Glomerular visceral epithelial cell (primary cell): ENCODE measurements at regions not wholly inside any gene's neighbourhood (a gene's known extent, or its start where the extent isn't known, plus 50 kb on each side); places are given as distances from the start of the nearest gene placed in this dataset.

Experiments
- DNase-seq: peaks from one replicate; pipeline ENCODE4 v3.0.0-alpha.2; 2016; ENCODE audit errors: extremely low spot score

DNA sequence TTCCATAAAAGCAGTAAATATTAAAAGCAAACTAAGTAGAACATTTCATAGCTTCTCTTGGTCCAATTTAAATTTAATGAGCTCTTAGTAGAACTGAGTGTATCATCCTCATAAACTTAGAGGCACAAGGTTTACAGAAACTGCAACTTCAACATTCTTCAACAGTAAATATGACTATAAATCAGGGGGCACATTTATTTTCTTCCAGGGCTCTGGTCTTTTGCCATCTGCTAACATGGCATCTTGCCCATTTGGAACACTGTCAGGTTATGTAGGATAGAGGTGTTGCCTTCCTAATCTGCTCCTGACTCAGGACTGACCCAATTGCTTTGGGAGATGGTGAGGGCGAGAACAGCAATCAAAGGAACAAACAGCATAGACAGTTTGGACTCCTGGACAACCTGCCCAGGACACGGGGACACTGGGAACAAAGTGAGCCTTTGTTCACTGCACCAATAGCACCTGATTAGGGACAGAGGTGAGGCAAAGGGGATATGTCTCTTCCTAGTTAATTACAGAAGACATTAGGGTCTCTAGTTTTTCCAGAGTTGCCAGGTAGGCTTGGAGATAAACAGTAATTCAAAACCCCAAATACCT lies 610.2 kb upstream of the ROBO2 start:
- no peak for DNase-seq

DNA sequence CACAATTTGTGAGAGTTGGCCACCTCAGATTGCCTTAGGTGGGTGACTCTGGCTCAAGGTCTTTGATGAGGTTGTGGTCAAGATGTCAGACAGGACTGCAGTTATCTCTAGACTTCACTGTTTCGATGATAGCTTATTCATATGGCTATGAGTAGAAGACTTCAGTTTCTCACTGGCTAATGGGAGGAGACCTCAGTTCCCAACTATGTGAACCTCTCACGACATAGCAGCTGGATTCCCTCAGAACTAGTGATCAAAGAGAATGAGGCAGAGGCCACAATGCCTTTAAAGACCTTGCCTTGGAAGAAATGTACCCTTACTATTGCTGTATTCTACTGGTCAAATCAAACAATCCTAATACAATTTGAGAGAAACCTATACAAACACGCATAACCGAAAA lies 607.5 kb upstream of the ROBO2 start:
- DNase-seq, result no peak

DNA sequence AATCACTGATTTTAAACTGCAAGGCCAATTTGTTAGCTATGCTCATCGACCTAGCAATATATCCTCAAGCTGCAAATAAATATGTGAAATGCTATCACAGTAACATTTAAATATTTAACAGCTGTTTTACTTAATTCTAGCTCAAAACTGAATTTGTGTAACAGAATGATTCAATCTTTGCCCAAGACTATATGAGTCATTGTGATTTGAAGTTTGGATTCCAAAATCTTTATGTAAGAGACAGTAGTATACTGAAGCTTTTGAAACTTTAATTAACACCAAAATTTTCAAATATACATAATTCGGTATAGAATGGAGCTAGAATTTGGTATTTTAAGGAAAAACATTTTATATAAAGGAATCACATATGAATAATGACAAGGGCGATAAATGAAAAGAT lies 603.0 kb upstream of the ROBO2 start:
- no peak for DNase-seq

DNA sequence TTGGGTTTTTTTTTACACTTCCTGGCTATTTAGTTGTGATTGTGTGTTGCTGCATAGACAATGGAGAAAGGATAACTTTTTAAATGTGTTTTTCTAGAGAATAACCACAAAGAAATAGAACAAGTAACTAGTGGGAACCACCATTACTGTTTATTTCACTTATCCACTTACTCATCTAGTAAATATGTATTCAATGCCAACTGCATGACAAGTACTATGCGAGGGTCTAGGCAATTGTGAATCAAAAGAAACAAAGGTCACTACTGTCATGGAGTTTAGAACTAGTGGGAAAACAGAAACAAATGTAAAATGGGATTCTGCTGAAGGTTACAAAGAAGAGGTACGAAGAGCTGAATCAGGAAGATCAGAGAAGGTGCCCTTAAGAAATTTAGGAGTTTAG lies 600.9 kb upstream of the ROBO2 start:
- no peak for DNase-seq

DNA sequence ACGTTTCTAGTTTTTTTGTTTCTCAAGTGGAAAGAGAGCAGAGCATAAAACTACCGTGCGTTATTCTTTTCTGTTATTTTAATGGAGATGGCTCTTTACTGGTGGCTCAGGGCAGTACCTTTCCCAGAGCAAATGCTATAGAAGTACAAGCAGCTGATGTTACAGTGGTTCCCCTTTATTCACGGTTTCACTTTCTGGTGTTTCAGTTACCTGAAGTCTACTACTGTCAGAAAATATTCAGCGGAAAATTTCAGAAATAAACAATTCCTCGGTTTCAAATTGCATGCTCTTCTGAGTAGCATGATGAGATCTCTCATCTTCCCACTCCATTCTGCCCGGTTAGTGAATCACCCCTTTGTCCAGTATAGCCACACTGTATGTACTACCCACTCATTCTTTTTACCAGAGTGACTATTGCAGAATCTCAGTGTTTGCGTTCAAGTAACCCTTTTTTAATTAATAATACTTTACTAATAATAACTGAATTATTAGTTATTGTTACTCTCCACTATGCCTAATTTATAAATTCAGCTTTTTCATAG lies 597.5 kb upstream of the ROBO2 start:
- DNase-seq, result no peak

DNA sequence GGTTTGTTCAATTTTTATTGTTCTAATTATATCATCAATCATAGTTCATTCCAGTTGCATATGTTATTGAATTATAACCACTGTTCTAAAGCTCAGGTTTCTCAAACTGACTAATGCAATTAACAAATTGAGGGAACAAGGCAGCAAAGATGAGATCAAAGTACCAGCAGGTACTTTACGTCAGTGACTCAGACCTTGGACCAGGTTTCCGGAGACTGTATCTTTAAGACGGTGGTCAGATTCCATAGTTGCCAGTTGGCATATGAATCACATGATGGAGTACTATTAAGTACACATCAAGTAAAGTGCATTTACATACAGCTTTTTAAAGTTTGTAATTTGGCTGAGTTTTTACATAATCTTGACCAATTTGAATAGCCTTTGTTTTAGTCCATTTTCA lies 583.6 kb upstream of the ROBO2 start:
- no peak for DNase-seq

DNA sequence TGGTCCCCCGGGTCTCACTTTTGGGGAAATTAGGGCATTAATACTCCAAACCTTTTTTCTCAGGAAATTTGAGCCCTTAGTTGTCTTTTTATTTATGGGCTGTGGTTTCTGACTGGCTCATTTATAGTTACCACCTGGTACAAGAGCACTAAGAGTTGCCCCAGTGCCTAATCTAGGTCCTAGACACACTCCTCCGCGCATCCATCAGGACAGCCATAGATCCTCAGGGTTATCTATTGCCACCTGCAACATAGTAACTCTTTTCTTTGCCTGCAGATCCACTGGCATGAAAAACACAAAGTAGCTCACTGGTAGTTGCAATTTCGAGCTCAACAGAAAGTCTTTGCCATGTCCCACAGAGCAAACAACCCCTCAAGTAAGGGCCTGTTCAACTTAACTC lies 576.4 kb upstream of the ROBO2 start:
- DNase-seq, result no peak

DNA sequence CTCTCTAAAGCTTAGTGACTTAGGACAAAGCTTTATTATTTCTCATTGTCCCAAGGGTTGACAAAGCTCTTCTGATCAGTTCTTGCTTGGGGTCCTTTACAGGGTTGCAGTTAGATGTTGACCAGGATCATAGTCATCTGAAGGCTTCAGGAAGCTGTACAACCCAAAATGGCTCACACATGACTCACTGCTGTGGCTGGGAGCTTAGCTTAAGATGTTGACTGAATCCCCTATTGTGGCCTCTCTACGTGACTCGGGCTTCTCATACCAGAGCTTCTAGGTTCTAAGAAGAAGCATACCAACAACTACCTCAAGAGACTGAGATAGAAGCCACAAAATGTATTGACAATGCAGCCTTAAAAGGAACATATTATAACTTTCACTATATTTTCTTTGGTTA lies 569.6 kb upstream of the ROBO2 start:
- peak; percentile 57 for DNase-seq

DNA sequence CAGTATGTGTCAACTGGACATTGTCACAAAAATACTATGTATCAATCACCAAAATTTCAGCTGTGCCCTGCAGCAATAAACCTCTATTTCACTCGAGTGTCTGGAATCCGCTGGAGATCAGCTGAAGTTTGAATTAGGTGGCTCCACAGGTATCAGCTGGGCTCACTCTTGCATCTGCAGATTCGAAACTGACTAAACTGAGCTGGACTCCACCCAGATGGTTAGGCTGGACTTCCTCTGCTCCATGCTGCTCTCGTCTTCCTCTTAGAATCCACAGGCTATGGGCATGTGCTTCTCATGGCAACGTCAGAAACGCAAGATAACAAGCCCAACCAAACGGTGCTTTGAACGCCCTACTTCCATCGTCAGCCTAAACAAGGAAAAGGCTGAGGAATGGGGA lies 565.3 kb upstream of the ROBO2 start:
- DNase-seq, result no peak

DNA sequence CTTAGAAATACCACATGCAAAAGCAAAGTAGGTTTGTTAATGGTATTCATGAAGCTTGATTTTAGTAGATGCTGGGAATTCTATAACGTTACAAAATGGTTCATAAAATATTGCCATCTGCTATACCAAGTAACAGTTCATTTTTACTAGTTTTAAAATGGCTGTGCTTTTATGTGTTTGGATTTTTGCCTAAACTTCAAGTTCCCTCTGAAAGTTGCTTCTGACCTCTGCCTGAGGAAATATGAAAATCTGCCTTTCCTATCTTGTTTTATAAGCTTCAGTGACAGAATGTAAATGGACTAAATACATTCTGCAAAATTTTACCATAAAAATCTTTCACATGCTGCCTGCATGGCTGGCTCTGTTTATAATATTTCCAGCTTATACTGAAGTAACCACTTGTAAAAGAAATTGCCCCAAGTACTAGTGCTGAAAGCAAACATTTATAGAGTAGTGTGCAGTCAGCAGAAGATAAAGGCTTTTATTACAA lies 560.7 kb upstream of the ROBO2 start:
- no peak for DNase-seq

DNA sequence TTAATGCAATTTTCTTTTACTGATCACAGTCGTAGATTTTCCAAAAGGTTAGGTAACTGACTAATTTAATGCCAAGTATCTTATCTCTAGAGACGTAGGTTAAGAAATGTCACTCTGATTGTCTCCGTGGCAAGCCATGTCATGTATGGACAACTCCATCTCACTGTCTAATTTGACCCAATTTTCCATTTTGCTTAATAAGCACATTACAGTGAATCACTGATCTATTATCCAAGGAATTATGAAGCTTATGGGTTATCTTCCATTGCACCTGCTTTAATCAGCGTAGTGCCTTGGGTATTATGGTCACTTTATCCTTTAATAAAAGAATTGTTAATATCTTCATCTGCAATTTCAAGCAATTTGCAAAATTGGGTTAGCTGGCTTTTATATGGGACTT lies 557.4 kb upstream of the ROBO2 start:
- DNase-seq, result no peak

DNA sequence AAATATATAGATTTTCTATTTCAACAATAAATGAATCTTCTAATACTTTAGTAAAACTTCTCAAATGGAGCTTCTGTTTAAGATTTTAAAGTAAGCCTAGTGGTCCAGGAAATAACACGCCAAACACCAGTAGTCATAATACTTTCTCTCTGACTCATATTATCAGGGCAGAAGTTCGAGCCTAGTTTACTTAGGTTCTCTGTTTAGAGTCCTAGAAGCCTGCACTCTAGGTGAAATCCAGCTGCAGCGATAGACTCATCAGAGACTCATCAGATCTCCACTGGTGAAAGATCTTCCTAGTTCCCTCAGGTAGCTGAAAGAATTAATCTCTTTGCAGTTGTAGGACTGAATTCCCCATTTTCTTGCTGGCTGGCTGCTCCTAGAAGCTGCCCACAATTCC lies 552.5 kb upstream of the ROBO2 start:
- DNase-seq, result peak; percentile 5

DNA sequence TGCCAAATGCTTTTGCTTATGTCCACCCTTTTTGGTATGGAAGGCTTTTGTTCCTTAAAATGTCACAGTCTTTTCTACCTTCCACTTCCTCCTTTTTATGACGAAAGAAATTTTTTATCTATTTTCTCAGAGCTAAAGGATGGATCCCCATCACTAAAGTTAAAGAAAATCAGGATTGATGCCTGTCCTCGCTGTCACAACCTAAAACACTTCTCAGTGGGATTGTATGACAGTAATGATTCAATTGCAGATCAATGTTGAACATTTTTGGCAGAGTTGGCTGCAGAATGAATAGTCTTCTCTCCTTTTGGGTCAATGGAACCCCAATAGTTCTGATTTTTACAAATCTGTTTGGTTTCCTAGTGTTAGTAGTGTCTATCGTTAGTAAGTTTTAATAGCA lies 549.8 kb upstream of the ROBO2 start:
- no peak for DNase-seq

DNA sequence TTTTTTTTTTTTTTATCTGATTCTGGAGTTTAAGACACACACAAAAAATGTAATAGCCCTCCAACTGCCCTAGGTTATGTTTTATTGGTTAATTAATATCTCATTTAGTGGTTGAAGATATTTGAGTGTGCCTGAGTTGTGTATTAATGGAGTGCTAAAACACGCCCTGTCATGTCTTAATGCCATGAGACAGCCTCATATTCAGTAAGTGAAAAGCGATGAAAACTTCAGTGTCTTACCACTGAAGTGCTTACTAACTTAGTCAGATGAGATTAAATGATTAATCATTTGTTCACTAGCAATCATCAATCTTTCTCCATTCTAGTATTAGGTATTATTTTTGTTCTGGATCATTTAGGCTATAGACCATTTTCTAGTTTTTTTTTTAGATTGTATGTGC lies 544.7 kb upstream of the ROBO2 start:
- no peak for DNase-seq

DNA sequence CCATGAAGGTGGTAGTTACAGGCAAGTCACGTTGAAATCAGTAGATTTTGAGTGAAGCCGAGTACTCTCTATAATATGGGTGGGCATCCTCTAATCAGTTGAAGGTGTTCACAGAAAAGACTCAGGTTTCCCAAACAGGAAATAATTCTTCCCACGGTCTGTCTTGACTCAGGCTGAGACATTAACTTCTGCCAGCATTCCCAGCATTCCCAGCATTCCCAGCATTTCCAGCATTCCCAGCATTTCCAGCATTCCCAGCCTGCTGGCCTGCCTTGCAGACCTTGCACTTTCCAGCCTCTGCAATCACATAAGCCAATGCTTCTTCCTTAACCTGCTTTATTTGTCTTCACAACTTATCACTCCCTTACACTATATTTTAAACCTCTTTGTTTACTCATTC lies 542.3 kb upstream of the ROBO2 start:
- peak; percentile 64 for DNase-seq

DNA sequence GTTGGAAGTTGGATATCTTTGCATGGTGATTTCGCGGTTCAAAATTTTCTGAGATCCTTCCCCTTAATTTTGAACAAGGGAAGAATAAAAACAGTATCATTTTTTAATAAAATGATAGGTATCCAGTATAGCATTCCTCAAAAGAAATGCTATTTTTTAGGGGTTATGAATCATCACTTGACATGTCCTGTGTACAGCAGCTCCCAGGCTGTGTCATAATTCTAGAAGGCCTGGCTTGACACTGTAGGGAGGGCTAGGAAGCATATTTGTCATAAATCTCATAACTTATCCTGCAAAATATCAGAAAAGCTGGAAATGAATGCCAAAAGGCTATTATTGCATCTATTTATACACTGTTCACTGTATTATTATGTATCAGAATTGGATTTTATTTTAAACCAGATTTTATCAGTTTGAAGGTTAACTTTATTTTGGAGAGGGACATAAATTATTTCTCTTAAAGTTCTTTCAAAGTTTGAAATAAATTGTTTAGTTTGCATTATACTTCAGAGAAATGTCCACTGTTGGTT lies 539.1 kb upstream of the ROBO2 start:
- DNase-seq, result peak; percentile 11

DNA sequence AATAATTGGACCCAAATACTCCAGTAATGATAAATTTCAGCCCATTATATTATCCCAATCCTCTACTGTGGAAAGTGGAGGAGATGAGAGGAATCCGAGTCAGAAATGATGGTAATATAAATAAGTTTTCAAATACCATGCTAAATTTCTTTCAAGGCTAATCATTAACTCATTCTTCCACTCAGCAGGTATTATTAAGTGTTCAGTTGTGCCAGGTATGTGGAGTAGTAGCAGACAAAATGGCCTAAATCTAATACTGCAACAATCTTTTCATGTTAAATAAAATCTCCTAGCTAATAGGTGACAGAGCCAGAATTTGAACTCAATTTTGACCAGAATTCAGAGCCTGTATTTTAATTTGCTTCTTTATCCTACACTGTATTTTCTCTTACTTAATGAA lies 538.6 kb upstream of the ROBO2 start:
- DNase-seq, result no peak

DNA sequence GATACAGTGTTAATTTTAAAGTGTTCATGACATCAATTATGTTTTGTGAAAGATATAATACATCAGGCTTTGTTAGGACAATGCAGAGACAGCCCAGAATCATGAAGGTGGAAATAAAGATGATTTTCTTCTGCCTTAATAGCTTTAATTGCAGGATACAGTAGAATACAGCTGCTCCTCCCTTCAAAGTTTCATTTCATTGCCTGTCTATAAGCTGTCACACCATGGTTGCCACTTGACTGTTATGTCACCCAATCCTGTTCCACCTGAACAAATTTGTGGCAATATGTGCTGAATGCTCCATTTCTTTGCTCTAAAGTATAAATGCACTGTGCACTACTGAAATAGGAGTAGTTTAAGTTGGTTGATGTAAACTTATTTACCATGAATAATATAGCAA lies 537.8 kb upstream of the ROBO2 start:
- no peak for DNase-seq

DNA sequence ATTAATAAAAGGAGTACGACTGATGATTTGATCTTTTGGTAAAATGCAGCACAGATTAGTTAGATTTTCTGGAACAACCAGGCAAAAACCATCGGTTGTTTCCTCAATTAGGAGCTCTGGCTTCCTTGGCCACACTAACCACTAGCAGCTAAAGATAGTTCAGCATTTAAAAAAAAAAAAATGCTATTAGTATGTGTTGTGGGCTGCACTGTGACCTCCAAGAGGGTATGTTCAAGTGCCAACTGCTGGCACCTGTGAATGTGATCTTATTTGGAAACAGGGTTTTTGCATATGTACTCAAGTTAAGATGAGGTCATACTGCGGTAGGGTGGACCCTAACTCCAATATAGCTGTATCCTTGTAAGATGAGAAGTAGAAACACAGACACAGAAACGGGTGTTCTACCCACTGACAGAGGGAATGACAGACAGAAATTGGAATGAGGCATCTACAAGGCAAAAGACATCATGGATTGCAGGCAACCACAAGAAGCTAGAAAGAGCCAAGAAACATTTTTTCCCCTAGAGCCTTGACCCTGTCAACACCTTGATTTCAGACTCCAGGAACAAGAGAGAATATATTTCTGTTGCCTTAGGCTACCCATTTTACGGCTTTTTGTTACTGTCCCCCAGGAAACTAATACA lies 534.6 kb upstream of the ROBO2 start:
- DNase-seq, result no peak

DNA sequence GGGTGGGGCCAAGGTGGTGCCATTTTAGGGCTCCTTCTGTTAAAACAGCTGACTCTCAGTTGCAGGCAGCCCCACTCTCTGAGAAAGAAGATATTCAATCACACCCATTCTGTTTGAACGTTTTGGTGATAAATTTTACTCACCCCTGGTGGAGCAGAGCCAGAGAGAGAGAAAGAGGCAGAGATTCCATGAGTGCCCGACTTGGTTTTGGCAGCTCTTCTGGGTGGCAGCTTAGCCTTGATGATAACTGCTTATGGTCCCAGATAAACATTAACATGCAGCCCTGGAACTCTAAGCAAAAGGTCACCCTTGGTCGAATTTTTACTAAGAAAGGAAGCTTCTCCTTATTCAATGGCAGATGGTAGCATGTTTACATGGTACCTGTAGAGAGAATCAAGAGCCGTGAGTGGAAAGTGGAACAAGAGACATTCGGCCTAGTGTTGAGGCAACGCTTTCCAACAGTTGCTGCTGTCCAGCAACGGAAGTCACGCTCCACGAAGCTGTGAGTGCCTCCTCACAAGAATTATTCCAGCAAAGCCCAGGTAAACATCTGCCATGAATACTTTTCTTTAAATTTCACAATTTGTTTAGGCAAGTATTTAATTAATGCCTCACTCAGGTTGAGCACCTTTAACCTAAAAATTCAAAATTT lies 530.6 kb upstream of the ROBO2 start:
- DNase-seq, result no peak

DNA sequence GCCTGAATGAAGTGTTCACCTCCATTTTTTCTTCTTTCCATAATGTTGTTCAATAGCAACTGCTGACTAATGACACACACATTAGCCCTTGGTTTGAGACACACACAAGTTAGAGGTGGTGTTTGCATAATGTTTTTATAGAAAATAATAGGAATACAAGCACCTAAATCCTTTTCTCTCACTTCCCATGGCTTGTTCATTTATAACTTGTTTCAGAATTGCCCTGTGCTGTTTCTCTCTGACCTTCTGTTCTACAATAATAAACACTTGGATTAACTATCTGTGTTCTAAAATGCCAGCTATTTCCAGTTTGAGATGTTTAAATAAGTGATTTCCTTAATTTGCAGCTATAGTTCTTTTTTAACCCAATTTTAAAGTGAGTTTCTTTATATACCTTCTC lies 525.1 kb upstream of the ROBO2 start:
- DNase-seq, result no peak

DNA sequence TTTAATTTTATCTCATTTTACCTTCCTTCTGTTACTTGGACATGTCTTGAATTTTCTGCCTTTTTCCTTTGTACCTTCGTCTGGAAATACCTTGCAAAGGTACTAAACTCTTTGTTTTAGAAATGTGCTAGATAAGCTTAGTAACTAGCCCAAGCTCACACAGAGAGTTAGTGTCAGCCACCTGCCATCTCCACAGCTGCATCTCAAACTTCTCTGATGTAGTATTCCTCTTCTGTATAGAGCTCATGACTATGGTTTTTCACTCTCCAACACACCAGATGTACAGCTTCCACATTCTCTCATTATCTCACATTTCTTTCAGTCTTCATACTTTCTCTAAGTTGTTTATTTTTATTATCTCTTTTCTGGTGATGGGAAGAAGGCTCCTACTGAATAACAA lies 516.6 kb upstream of the ROBO2 start:
- no peak for DNase-seq

DNA sequence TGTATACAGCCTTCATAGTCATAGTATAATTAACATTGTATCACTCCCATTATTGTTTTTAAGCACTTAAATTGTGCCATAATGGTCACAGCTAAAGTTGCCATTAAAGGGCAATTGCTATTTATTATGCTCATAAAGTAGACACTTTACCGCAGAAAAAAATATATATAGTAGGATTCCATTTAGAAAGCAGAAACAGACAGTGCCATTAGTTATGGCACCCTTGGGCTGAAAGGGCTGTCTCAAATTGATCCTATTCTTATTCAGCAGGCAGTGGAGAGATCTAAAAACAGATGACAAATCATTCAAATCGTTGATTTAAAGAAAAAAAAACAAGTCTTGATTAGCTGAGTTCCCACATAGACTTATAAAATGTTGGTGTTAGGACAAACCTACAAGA lies 514.2 kb upstream of the ROBO2 start:
- DNase-seq, result no peak
